ENCODE measurements at regions not wholly inside any gene's neighbourhood (a gene's known extent, or its start where the extent isn't known, plus 50 kb on each side); places are given as distances from the start of the nearest gene placed in this dataset.

DNA sequence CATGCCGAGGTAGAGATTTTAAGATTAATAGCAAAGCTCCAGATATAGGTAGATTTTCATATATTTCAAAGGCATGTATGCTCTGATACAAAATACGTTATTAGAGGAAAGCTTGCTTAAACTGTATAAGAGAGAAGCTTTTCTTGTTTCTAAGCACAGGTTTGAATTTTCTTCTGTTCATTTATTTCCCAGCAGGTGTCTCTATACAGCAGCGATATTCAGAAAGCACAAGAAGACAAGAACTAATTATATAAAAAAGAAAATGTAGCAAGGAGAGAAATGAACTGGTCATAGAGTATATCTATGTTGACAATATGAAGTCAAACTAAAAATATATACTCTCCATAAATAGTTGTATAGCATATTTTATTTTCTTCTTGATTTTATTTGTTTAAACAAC is 307.4 kb upstream of the NOVA1 start:
- Histone ChIP-seq H3K27ac (no peak overlapping the region), H3K9me3 (peaks cover 0 to 13% (median 5%) of the 10 kb centered on the region in 11 donors), H3K36me3 (no peaks in the 10 kb centered on the region), H3K4me1 (no peaks in the 10 kb centered on the region), H3K4me3 (no peak overlapping the region), H3K27me3 (no peaks in the 10 kb centered on the region)
- WGBS, 2 donors, result 72 to 80% methylated on average over 3 of the region's 3 CpGs
- DNase-seq (no peak), ATAC-seq (no peak)
- intact Hi-C loops (cut with DNase I), result no loop called here
- TF ChIP-seq, protein P1, sequence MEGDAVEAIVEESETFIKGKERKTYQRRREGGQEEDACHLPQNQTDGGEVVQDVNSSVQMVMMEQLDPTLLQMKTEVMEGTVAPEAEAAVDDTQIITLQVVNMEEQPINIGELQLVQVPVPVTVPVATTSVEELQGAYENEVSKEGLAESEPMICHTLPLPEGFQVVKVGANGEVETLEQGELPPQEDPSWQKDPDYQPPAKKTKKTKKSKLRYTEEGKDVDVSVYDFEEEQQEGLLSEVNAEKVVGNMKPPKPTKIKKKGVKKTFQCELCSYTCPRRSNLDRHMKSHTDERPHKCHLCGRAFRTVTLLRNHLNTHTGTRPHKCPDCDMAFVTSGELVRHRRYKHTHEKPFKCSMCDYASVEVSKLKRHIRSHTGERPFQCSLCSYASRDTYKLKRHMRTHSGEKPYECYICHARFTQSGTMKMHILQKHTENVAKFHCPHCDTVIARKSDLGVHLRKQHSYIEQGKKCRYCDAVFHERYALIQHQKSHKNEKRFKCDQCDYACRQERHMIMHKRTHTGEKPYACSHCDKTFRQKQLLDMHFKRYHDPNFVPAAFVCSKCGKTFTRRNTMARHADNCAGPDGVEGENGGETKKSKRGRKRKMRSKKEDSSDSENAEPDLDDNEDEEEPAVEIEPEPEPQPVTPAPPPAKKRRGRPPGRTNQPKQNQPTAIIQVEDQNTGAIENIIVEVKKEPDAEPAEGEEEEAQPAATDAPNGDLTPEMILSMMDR (IDR thresholded peaks at IDR 0.05), result peak in 1 of 9 donors; percentile 18

DNA sequence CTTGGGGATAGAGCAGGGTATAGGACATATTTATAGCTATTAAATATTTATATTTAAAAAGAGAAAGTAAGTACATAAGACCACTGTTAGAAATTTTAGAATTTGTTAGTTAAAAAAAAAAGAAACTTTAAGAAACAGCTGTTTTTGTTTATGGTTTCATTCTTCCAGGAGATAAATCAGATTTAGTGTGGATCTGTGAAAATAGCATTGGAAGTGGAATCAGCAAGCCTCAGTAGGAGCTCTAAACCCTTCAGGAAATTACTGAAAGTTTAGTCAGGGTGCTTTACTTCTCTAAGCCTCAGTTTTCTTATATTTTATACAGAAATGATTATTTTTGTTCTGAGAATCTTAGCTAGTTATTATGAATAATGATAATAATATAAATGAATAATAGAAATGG is 316.0 kb upstream of the NOVA1 start:
- no peaks in the 10 kb centered on the region for H3K9me3 ChIP-seq
- no peaks in the 10 kb centered on the region for H3K36me3 ChIP-seq
- TF ChIP-seq, protein P1 (IDR thresholded peaks at IDR 0.05), result no peak
- H3K27me3 ChIP-seq, result no peaks in the 10 kb centered on the region
- DNase-seq, result no peak
- H3K4me1 ChIP-seq, result peaks cover 0 to 9% (median 0%) of the 10 kb centered on the region in 9 donors
- intact Hi-C loops (cut with DNase I), result no loop called here
- no peak overlapping the region for H3K4me3 ChIP-seq
- ATAC-seq, result no peak
- H3K27ac ChIP-seq, result no peak overlapping the region

DNA sequence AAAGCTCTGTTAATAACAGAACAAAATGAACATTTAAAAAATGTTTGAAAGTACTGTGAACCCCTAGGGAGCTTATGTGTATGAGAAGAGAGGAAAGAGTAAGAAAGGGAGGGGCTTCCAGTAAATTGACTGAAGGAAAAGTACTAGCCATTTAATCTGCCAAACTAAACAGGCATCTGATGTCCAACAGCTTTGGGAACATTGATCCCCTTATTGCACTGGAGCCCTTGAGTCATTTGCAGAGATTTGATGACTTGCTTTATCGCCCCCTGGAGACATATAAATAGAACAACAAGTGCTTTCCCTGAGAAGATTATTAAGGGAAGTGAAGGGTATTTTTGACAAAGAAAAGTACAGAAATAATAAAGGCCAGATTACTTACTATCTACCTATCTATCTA is 319.3 kb upstream of the NOVA1 start:
- Histone ChIP-seq H3K9me3 (no peaks in the 10 kb centered on the region), H3K4me3 (no peak overlapping the region), H3K4me1 (peaks cover 0 to 9% (median 0%) of the 10 kb centered on the region in 9 donors), H3K36me3 (no peaks in the 10 kb centered on the region), H3K27ac (peak overlapping the region in 4 of 10 donors; percentile 17 to 45 (median 32)), H3K27me3 (no peaks in the 10 kb centered on the region)
- 6 to 7% methylated on average over 1 of the region's 1 CpG for WGBS, 2 donors
- TF ChIP-seq, protein P1 (IDR thresholded peaks at IDR 0.05), result peak in 7 of 9 donors; percentile 18 to 55 (median 42)
- DNase-seq (peak in 1 of 2 donors; percentile 16), ATAC-seq (peak in 6 of 8 donors; percentile 68 to 93 (median 88))
- intact Hi-C loops (cut with DNase I), result no loop called here

DNA sequence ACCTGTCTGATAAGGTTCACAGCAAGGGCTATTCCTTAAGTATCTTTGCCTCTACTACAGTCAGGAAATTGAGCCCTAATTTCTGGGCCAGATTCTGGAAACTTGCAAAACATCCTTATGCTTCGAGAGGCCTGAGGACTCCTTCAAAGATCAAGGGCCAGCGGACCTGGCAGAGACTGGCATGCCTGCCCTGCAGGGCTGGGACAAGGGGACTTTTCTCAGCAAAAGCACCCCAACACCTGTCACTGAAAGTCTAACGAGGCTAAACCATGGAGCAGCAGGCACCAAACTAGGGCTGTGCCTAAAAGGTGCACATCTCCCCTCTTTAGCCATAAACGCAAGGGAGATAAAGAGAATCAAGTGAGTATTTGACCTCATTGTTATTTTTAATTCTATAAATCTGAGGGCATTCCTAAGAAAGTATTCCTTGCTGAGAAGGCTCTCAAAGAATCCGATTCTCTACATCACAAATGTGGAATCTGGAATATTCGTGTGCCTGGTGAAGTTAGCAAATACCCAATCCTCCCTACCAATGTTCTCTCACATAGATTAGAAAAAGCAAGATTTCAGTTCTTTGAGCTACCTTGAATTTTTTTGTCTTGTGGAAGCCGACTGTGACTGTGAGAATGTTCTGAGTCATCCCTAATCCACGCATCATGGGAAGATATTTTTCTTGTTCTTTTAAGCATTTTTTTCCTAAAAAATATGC is 328.2 kb upstream of the NOVA1 start:
- TF ChIP-seq, protein P1 (IDR thresholded peaks at IDR 0.05), result no peak
- intact Hi-C loops (cut with DNase I), result no loop called here
- no peaks in the 10 kb centered on the region for H3K9me3 ChIP-seq
- H3K27ac ChIP-seq, result no peak overlapping the region
- no peak for DNase-seq
- H3K27me3 ChIP-seq, result no peaks in the 10 kb centered on the region
- no peak overlapping the region for H3K4me3 ChIP-seq
- WGBS, 2 donors, result 67 to 83% methylated on average over 8 of the region's 8 CpGs
- H3K36me3 ChIP-seq, result no peaks in the 10 kb centered on the region
- no peak for ATAC-seq
- H3K4me1 ChIP-seq, result no peaks in the 10 kb centered on the region

Measured in heart right ventricle (tissue), 16 donors.